H9 (cell line): ENCODE measurements at regions not wholly inside any gene's neighbourhood (a gene's known extent, or its start where the extent isn't known, plus 50 kb on each side); places are given as distances from the start of the nearest gene placed in this dataset.

Source experiments
- DNase-seq: peaks from one replicate; pipeline ENCODE4 v3.0.0-alpha.2; 2017
- H2AFZ ChIP-seq: one replicate; pipeline ENCODE4 v1.6.1; 2013; ENCODE audit warnings: mild to moderate bottlenecking, low read length, control low read depth, moderate library complexity
- H2AK5ac ChIP-seq: 2 replicates; pipeline ENCODE4 v1.6.1; 2013; ENCODE audit warnings: low read length, control low read depth, mixed read lengths; ENCODE audit not compliant: insufficient read length
- H2BK120ac ChIP-seq: one replicate; pipeline ENCODE4 v1.6.1; 2013; ENCODE audit warnings: low read depth, mild to moderate bottlenecking, low read length, control low read depth, inconsistent platforms; ENCODE audit not compliant: poor library complexity, severe bottlenecking
- H2BK12ac ChIP-seq: 2 replicates; pipeline ENCODE4 v1.6.1; 2013; ENCODE audit warnings: low read length, control low read depth, mixed read lengths, low read depth; ENCODE audit not compliant: insufficient read length
- H2BK15ac ChIP-seq: 2 replicates; pipeline ENCODE4 v1.6.1; 2013; ENCODE audit warnings: low read depth, low read length, control low read depth
- H2BK20ac ChIP-seq: one replicate; pipeline ENCODE4 v1.6.1; 2013; ENCODE audit warnings: low read depth, mild to moderate bottlenecking, low read length, control low read depth, inconsistent platforms; ENCODE audit not compliant: poor library complexity, severe bottlenecking
- H2BK5ac ChIP-seq: 2 replicates; pipeline ENCODE4 v1.6.1; 2013; ENCODE audit warnings: low read length, control low read depth, mixed read lengths; ENCODE audit not compliant: insufficient read length
- H3K14ac ChIP-seq: 2 replicates; pipeline ENCODE4 v1.6.1; 2013; ENCODE audit warnings: low read length, control low read depth; ENCODE audit not compliant: insufficient read depth
- H3K18ac ChIP-seq: 2 replicates; pipeline ENCODE4 v1.6.1; 2013; ENCODE audit warnings: low read depth, mild to moderate bottlenecking, mixed read lengths, low read length, control low read depth; ENCODE audit not compliant: insufficient read length
- H3K23ac ChIP-seq: 2 replicates; pipeline ENCODE4 v1.6.1; 2013; ENCODE audit warnings: low read length, control low read depth, mixed read lengths, low read depth; ENCODE audit not compliant: insufficient read length
- H3K23me2 ChIP-seq: 2 replicates; pipeline ENCODE4 v1.6.1; 2013; ENCODE audit warnings: low read depth, mild to moderate bottlenecking, mixed read lengths, low read length, control low read depth; ENCODE audit not compliant: insufficient read length, poor library complexity, severe bottlenecking
- H3K27ac ChIP-seq: 2 replicates; pipeline ENCODE4 v1.5.1; 2013; ENCODE audit warnings: low read length, control low read depth, mixed read lengths, low read depth; ENCODE audit not compliant: insufficient read length
- H3K27me3 ChIP-seq: 2 replicates; pipeline ENCODE4 v1.6.1; 2013; ENCODE audit warnings: low read length, control low read depth, inconsistent platforms; ENCODE audit not compliant: insufficient read depth
- H3K4ac ChIP-seq: 2 replicates; pipeline ENCODE4 v1.6.1; 2013; ENCODE audit warnings: low read depth, mild to moderate bottlenecking, control low read depth, inconsistent platforms, low read length, moderate library complexity
- H3K4me1 ChIP-seq: 2 replicates; pipeline ENCODE4 v1.6.1; 2013; ENCODE audit warnings: low read length, control low read depth, inconsistent platforms; ENCODE audit not compliant: insufficient read depth
- H3K4me2 ChIP-seq: 2 replicates; pipeline ENCODE4 v1.6.1; 2013; ENCODE audit warnings: low read length, control low read depth, mixed read lengths; ENCODE audit not compliant: insufficient read length, insufficient read depth
- H3K56ac ChIP-seq: 2 replicates; pipeline ENCODE4 v1.6.1; 2013; ENCODE audit warnings: low read depth, mild to moderate bottlenecking, mixed read lengths, low read length, control low read depth; ENCODE audit not compliant: insufficient read length
- H3K79me1 ChIP-seq: 2 replicates; pipeline ENCODE4 v1.6.1; 2013; ENCODE audit warnings: low read depth, mild to moderate bottlenecking, moderate library complexity, low read length, control low read depth, inconsistent platforms; ENCODE audit not compliant: insufficient read depth, poor library complexity, severe bottlenecking
- H3K79me2 ChIP-seq: 2 replicates; pipeline ENCODE4 v1.6.1; 2013; ENCODE audit warnings: low read length, control low read depth, inconsistent platforms; ENCODE audit not compliant: insufficient read depth
- H3K9ac ChIP-seq: 2 replicates; pipeline ENCODE4 v1.6.1; 2013; ENCODE audit warnings: low read length, control low read depth, mixed read lengths; ENCODE audit not compliant: insufficient read length; ENCODE audit errors: extremely low read depth
- H3K9me3 ChIP-seq: one replicate; pipeline ENCODE4 v1.6.1; 2013; ENCODE audit warnings: low read depth, low read length, inconsistent platforms; ENCODE audit not compliant: control insufficient read depth
- H3T11ph ChIP-seq: one replicate; pipeline ENCODE4 v1.6.1; 2013; ENCODE audit warnings: mild to moderate bottlenecking, low read length, control low read depth, inconsistent platforms
- H4K20me1 ChIP-seq: one replicate; pipeline ENCODE4 v1.6.1; 2013; ENCODE audit not compliant: control insufficient read depth, insufficient read length, insufficient read depth
- H4K5ac ChIP-seq: 2 replicates; pipeline ENCODE4 v1.6.1; 2013; ENCODE audit warnings: low read depth, mild to moderate bottlenecking, mixed read lengths, low read length, control low read depth; ENCODE audit not compliant: insufficient read length
- H4K8ac ChIP-seq: replicated peaks from 2 replicates; pipeline ENCODE4 v1.6.1; 2013; ENCODE audit warnings: low read length, control low read depth, mixed read lengths, low read depth; ENCODE audit not compliant: insufficient read length
- H4K91ac ChIP-seq: 2 replicates; pipeline ENCODE4 v1.6.1; 2013; ENCODE audit warnings: low read depth, mild to moderate bottlenecking, moderate library complexity, mixed read lengths, low read length, control low read depth; ENCODE audit not compliant: insufficient read length
- H3K27ac Mint-ChIP-seq, 3 experiments: 2 replicates in 2 of 3; 3 replicates in 1 of 3; pipeline ENCODE4 v1.8.0; 2020 to 2021; ENCODE audit warnings: mixed read lengths in 3 of 3, mild to moderate bottlenecking in 1 of 3, moderate library complexity in 1 of 3
- H3K27me3 Mint-ChIP-seq: 2 replicates; pipeline ENCODE4 v1.8.0; 2021; ENCODE audit warnings: low read depth, mild to moderate bottlenecking, moderate library complexity, mixed read lengths
- H3K36me3 Mint-ChIP-seq, 3 experiments: 2 replicates in 2 of 3; 3 replicates in 1 of 3; pipeline ENCODE4 v1.8.0; 2020 to 2021; ENCODE audit warnings: low read depth in 3 of 3, mixed read lengths in 3 of 3; ENCODE audit not compliant: insufficient read depth in 1 of 3
- H3K4me1 Mint-ChIP-seq, 2 experiments: 2 replicates each; pipeline ENCODE4 v1.8.0; 2020; ENCODE audit warnings: mixed read lengths in 2 of 2
- H3K4me3 Mint-ChIP-seq, 2 experiments: 2 replicates in 1 of 2; 3 replicates in 1 of 2; pipeline ENCODE4 v1.8.0; 2020 to 2021; ENCODE audit warnings: mild to moderate bottlenecking in 2 of 2, mixed read lengths in 2 of 2, moderate library complexity in 1 of 2
- H3K9me3 Mint-ChIP-seq, 2 experiments: 2 replicates in 1 of 2; 3 replicates in 1 of 2; pipeline ENCODE4 v1.8.0; 2020; ENCODE audit warnings: mild to moderate bottlenecking in 2 of 2, mixed read lengths in 2 of 2, moderate library complexity in 1 of 2
- WGBS: extraction: QIAGEN DNeasy Blood & Tissue Kit; methylation state at CpG from one replicate; pipeline ENCODE4 v1.1.7; 2013; ENCODE audit warnings: missing lambda C conversion rate, low lambda C conversion rate, mixed read lengths; ENCODE audit not compliant: insufficient read length; ENCODE audit errors: extremely low coverage; 5-methylcytosine and 5-hydroxymethylcytosine counted together
- TF ChIP-seq, protein P1 (sequence below): fragments of 200-600 bp; sonication (generic); conservative IDR thresholded peaks from 3 replicates; pipeline ENCODE4 v1.8.0; 2021; ENCODE audit warnings: antibody characterized with exemption, mild to moderate bottlenecking

GRCh38 chr6:165973473-165973872, 194.2 kb downstream of the TBXT start:
- Histone ChIP-seq H2BK12ac (no peak overlapping the region), H2BK20ac (no peak overlapping the region), H3K79me2 (no peaks in the 10 kb centered on the region), H3K4me1 (no peaks in the 10 kb centered on the region), H3T11ph (no peak overlapping the region), H3K9ac (no peak overlapping the region), H3K4me2 (no peak overlapping the region), H3K23ac (no peak overlapping the region), H4K20me1 (no peaks in the 10 kb centered on the region), H4K91ac (no peak overlapping the region), H4K8ac (no peak overlapping the region), H2BK120ac (no peak overlapping the region), H3K4ac (no peak overlapping the region), H3K56ac (no peak overlapping the region), H2AK5ac (no peak overlapping the region), H3K9me3 (no peaks in the 10 kb centered on the region), H4K5ac (no peak overlapping the region), H3K14ac (no peak overlapping the region), H3K18ac (no peak overlapping the region), H2AFZ (no peak overlapping the region), H2BK15ac (no peak overlapping the region), H3K27ac (no peak overlapping the region), H3K79me1 (no peaks in the 10 kb centered on the region), H3K23me2 (no peaks in the 10 kb centered on the region), H3K27me3 (no peaks in the 10 kb centered on the region), H2BK5ac (no peak overlapping the region)
- no peak overlapping the region for H3K27ac Mint-ChIP-seq
- no peaks in the 10 kb centered on the region for H3K9me3 Mint-ChIP-seq
- H3K36me3 Mint-ChIP-seq: no peaks in the 10 kb centered on the region
- WGBS: no CpG with 5 or more reads among the region's 7 CpGs
- no peak overlapping the region for H3K4me3 Mint-ChIP-seq
- peaks cover 14% of the 10 kb centered on the region for H3K27me3 Mint-ChIP-seq
- peaks cover 2 to 9% of the 10 kb centered on the region in 2 experiments; a peak in 2 of 4 replicates for H3K4me1 Mint-ChIP-seq
- DNase-seq: no peak
- TF ChIP-seq, protein P1, sequence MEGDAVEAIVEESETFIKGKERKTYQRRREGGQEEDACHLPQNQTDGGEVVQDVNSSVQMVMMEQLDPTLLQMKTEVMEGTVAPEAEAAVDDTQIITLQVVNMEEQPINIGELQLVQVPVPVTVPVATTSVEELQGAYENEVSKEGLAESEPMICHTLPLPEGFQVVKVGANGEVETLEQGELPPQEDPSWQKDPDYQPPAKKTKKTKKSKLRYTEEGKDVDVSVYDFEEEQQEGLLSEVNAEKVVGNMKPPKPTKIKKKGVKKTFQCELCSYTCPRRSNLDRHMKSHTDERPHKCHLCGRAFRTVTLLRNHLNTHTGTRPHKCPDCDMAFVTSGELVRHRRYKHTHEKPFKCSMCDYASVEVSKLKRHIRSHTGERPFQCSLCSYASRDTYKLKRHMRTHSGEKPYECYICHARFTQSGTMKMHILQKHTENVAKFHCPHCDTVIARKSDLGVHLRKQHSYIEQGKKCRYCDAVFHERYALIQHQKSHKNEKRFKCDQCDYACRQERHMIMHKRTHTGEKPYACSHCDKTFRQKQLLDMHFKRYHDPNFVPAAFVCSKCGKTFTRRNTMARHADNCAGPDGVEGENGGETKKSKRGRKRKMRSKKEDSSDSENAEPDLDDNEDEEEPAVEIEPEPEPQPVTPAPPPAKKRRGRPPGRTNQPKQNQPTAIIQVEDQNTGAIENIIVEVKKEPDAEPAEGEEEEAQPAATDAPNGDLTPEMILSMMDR: no peak
